GM23338 (cell line): ENCODE measurements at regions not wholly inside any gene's neighbourhood (a gene's known extent, or its start where the extent isn't known, plus 50 kb on each side); places are given as distances from the start of the nearest gene placed in this dataset.

Experiments used
- CTCF ChIP-seq, 2 experiments: fragments of 200-600 bp in 1 of 2; sonication (generic) in 1 of 2; conservative IDR thresholded peaks; 2 replicates each; pipeline versions ENCODE4 v1.5.1 to v1.6.1; 2016 to 2017; ENCODE audit warnings: antibody characterized with exemption in 2 of 2, low read depth in 2 of 2, mild to moderate bottlenecking in 2 of 2, moderate library complexity in 1 of 2
- EZH2 ChIP-seq: fragments of 200-600 bp; sonication (generic); IDR thresholded peaks from one replicate; pipeline ENCODE4 v1.8.0; 2017; ENCODE audit warnings: antibody characterized with exemption, mild to moderate bottlenecking, low read depth; ENCODE audit not compliant: unreplicated experiment
- EZH2phosphoT487 ChIP-seq: fragments of 200-600 bp; sonication (generic); IDR thresholded peaks from one replicate; pipeline ENCODE4 v1.8.1; 2018; ENCODE audit warnings: antibody characterized with exemption; ENCODE audit not compliant: unreplicated experiment
- JUNB ChIP-seq: IDR thresholded peaks from one replicate; pipeline ENCODE4 v1.6.1; 2016; ENCODE audit warnings: antibody characterized with exemption; ENCODE audit not compliant: unreplicated experiment

GRCh38 chr1:55363268-55363667, 148.1 kb upstream of the USP24 start:
- TF ChIP-seq CTCF (conservative IDR thresholded peaks at IDR 0.05; ENCODE audit: low read depth in 2 of 2) (no peak), EZH2 (no peak), EZH2phosphoT487 (no peak), JUNB (no peak)
